GM21619 (cell line): ENCODE measurements at regions not wholly inside any gene's neighbourhood (a gene's known extent, or its start where the extent isn't known, plus 50 kb on each side); places are given as distances from the start of the nearest gene placed in this dataset.

Experiments used
- ATAC-seq: cut with Tn5 transposase; IDR thresholded peaks from one replicate; pipeline ENCODE4 v1.9.1; 2021; ENCODE audit not compliant: unreplicated experiment

- no peak for ATAC-seq
Measured at GRCh38 chr9:106581973-106582372, 281.0 kb upstream of the ZNF462 start.

DNA sequence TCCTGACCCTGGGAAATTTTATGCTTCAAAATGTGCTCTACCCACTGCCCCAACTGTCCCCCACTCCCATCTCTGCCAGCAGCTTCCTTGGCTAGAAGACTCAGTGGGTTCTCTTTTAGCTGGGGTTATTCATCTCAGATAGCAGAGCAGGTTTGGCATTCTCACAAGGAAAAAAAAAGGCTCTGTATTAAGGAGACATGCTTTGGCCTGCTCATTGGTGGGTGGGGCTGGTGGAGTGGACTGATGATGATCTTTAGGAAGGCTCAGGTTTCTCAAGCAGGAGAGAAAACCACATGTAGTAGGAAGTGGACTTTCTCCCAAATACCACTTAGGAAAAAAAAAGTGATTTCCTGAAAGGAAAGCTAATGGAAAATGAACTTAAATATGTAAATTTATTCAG is 279.2 kb upstream of the ZNF462 start:
- ATAC-seq: no peak

GRCh38 chr9:106587042-106587441 is 275.9 kb upstream of the ZNF462 start:
- no peak for ATAC-seq

GRCh38 chr9:106588626-106589025 is 274.3 kb upstream of the ZNF462 start:
- no peak for ATAC-seq

DNA sequence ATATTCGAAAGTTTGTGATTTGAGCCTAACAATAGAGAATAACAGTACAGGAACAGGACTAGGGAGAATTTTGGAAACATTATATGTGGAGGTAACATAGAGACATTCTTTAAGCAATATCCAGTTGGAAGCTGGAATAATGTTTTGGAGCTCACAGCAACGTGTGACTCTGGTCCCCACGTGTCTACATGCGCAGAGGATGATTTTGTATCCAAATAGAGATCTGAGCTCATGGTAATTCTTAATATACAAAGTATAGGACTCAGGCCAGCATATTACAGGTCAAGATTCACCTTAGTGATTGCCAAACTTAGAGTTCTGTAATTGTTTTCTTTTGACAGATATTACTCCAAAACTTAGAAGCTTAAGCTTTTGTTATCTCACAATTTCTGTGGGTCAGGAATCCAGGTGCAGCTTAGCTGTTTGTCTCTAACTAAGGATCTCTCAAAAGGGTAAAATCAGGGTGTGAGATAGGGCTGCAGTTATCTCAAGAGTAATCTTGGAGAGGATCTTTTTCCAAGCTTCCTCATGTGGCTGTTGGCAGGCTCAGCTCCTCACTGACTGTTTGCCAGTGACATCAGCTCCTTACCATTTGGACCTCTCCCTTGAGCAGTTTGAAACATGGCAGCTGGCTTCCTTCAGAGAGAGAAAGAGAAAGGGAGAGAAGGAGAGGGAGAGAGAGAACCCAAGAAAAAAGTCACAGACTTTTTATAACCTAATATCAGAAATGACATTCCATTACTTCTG is 272.0 kb upstream of the ZNF462 start:
- no peak for ATAC-seq

DNA sequence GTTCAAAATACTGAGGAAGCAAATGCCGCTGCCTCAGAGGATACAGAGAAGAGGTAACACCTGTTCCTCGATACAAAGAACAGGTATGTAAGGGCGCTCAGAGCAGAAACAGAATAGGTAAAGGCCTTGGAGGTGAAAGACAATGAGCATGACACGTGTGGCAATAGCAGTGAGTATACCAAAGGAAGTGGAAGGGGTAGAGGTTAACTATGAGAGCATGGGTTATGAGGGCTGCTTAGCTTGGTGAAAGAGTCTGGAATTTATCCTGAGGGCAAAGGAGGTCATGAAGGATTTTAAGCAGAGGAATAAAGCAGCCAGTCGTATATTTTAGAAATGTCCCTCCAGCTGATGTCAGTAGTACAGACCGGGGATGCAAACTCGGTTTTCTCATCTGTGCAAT is 269.8 kb upstream of the ZNF462 start:
- ATAC-seq: no peak

GRCh38 chr9:106596984-106597383 is 266.0 kb upstream of the ZNF462 start:
- ATAC-seq: no peak

DNA sequence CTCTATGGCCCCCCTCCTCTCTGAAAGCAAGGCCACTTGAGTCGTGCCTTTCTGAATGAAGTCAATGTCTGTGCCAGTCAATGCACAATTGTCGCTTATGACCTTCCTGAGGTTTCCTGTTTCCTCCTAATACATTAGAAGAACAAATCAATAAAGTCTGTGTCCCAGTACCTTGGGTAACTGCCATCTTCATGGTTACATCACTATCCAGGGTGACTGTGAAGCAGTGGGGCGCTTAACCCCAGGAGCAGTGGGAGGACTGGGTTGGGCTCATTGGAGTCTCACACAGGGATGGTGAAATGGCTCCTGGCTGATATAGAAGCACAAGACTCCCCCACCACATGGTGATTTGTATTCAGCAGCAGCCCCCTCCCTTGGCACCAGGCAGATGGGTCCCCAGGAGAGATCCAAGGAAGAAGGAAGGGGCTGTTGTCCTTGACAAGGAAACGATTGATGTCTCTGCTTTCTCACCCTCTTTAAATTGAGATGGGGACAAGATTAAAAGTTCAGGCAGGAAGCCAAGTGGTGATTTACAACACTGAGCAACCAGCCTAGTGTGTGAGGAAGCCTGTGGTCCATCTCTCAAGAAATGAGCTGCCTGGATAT is 261.9 kb upstream of the ZNF462 start:
- no peak for ATAC-seq

DNA sequence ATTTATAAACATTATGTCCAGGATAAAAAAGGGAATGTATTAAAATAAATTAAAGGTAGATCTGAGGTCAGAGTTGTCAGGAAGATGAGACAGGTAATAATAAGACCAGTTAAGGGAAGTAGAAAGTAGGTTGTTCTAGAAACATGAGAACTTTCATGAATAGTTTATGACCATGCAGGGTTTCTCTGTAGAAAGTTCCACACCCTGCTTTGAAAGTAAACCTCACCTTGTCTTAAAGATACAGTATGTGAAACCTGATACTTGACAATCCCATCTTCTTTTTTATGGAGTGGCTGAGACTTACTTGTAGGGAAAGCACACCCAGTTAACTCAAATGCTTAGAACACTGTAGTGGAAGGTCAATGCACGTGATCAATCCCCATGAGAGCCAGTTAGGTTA is 260.6 kb upstream of the ZNF462 start:
- no peak for ATAC-seq

- ATAC-seq: no peak
Measured at GRCh38 chr9:106613250-106613737, 249.7 kb upstream of the ZNF462 start.

DNA sequence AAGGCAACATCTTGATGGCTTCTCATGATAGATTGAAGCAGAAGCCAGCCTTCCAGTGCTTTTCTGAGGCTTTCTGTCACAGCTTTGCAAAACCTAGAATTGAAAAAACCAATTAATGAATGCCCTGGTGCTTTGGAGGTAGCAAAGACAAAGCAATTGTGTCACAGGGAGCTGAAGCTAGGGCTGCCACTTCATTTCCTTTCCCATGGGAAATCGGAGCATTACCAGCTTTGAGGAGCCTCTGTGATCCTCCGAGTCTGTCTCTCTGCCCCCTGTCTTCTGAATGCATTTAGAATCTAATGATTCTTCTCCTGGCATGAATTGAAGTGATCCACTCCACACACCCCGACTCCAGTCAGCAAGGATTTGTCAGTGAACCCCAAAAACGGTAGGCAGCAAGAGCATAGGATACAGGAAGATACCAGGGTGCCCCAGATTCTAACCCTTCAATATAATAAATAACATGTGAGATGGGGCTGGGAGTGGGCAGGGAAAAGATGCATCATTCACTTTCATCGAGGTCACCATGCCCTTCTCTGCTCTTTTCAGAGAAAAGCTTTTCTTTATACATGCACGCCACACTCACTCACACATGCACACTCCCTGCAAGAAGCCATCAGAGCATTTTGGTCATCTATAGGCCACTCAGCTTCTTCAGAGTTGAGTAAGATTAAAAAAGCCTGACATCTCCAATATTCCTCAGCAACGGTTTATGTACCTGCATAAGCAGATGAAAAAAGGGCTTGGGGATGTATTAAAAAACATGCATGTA is 247.7 kb upstream of the ZNF462 start:
- ATAC-seq: no peak

DNA sequence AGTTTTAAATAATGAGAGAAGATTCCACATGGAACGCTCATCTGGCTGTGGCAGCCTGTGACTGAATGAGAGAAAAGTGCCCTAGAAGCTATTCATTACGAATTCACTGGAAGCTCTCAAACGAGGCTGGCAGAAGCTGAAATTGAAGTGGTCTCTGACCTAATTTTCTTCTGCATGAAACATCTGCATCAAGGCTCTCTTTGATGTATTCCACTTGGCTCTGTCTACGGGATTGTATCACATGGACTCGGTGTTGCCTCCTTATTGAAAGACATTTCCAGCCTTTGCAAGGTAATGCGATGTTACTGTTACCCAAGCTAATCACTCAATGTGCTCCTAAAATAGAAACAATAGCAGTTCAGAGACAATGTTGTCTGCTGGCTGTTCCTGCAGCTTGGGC is 246.9 kb upstream of the ZNF462 start:
- no peak for ATAC-seq

- ATAC-seq: no peak
Measured at GRCh38 chr9:106616851-106617345, 246.1 kb upstream of the ZNF462 start.

GRCh38 chr9:106619211-106619610 is 243.8 kb upstream of the ZNF462 start:
- ATAC-seq: no peak

DNA sequence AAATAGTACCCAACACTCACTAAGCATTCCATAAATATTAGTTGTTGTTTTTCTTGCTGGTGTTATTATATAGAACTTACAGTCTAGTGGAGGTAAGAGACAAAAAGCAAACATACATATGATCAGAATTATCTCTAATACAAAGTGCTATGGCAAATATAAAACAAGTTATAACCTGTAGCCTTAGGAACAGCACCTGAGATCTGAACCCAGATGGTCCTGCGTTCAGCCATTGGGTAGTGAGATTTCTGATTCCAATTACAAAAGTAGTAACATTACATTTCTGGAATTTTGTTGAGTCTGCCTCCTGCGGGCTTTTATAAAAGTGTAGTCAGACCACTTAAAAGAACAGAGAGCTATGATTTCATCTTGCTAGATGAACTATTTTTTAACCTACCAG is 242.9 kb upstream of the ZNF462 start:
- no peak for ATAC-seq

- ATAC-seq: no peak
Measured at GRCh38 chr9:106620866-106621265, 242.1 kb upstream of the ZNF462 start.

GRCh38 chr9:106621313-106622163 is 241.4 kb upstream of the ZNF462 start:
- ATAC-seq: no peak

GRCh38 chr9:106622164-106622487 is 240.8 kb upstream of the ZNF462 start:
- ATAC-seq: no peak

DNA sequence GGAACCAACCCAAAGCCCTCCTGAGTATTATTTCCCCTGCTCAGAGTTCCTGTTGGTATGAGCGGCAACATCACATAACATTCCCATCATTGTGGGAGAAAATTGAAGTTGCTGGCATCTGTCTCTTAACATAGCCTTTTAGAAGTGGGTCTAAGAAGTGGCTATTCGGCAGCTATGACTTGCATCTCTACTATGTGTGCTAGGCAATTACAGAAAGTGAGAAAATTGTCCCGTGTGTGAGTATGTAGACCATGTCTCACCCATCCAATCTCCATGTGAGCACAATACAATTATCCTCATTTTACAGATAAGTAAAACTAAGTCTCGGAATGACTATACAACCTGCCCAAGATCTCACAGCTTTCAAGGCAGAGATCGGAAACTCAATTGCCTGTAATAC is 239.4 kb upstream of the ZNF462 start:
- no peak for ATAC-seq

DNA sequence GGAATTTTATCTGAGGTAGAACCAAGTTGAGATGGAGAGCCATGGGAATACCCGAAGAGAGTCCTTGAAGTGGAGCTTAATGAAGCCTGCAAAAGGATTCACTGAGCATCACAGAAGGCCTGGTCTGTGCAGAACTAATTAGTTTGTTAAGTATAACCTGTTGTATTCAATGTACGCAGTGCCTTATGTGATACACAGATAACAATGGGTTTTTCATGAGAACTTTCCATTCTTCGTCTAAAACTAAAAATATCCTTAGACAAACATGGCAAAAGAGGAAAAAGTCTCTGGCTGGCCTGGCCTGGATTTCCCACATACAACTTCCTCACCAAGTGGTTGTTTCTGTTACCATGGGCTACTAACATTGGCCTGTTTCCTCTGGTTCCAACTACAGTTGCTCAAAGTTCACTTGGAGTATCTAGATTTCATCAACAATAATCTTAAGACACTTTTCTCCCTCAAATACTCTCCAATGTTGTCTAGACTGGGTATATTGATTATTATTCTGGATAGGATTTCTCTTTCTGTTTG is 237.6 kb upstream of the ZNF462 start:
- no peak for ATAC-seq

DNA sequence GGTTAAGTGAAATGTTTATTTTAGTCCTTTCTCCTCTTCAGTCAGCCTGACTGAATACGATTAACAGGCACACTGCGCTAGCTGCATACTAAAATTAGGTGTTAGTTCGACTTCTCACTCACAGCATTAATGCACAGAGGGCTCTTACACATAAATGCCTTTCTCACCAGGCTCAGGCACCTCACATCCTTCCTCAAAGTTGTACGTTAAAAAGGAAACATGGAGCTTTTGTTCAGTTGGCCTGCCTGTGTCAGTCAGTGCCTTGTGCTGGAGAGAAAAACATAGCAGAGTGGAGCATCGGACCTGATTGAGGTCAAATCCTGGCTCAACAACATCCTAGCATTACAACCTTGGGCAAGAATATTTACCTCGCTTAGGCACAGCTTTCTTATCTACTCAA is 236.0 kb upstream of the ZNF462 start:
- no peak for ATAC-seq
